ENCODE measurements at regions not wholly inside any gene's neighbourhood (a gene's known extent, or its start where the extent isn't known, plus 50 kb on each side); places are given as distances from the start of the nearest gene placed in this dataset.

DNA sequence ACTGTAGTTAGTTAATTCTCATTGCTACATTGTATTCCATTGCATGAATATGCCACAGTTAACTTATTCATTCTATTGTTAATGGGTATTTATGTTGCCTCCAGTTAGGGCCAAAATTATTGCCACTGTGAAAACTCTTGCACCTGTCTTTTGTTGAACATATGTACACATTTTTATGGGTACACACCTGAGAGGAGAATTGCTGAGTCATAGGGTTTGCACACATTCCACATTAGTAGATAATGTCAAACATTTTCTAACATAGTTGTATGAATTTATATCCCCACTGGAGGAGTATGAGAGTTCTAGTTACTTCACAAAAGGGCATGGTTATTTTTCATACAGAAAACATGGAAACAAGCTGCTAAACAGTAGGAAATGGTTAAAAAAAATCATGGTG, 338.4 kb downstream of the FOXO1 start:
- no peak for TF ChIP-seq FOXM1 (IDR thresholded peaks at IDR 0.05; ENCODE audit: borderline replicate concordance)
- no peak for TF ChIP-seq SP1 (IDR thresholded peaks at IDR 0.05)
- no peak for TF ChIP-seq BHLHE40 (IDR thresholded peaks at IDR 0.05; ENCODE audit: borderline replicate concordance)
- no peak for TF ChIP-seq FOXA1 (IDR thresholded peaks at IDR 0.05)
- no peak for TF ChIP-seq TARDBP (IDR thresholded peaks at IDR 0.05)
- no peak for TF ChIP-seq FOXK2 (IDR thresholded peaks at IDR 0.05)
- no peak for TF ChIP-seq SUZ12 (IDR thresholded peaks at IDR 0.05)
- TF ChIP-seq NFRKB (IDR thresholded peaks at IDR 0.05) = no peak
- TF ChIP-seq HDGF (IDR thresholded peaks at IDR 0.05; ENCODE audit: borderline replicate concordance) = no peak
- no peak for TF ChIP-seq L3MBTL2 (conservative IDR thresholded peaks at IDR 0.05)
